ENCODE measurements at regions not wholly inside any gene's neighbourhood (a gene's known extent, or its start where the extent isn't known, plus 50 kb on each side); places are given as distances from the start of the nearest gene placed in this dataset.

- Histone ChIP-seq H3K79me2 (ENCODE audit: control insufficient read depth, insufficient read depth, low read length) (no peaks in the 10 kb centered on the region), H3K9ac (ENCODE audit: insufficient read depth in 1 of 2, low read depth in 2 of 2, low read length in 2 of 2) (no peak overlapping the region), H3K36me3 (ENCODE audit: control insufficient read depth, insufficient read depth, low read length) (no peaks in the 10 kb centered on the region), H3K4me2 (ENCODE audit: insufficient read depth, low read length) (no peak overlapping the region), H3K27me3 (ENCODE audit: control insufficient read depth in 2 of 2, insufficient read depth in 2 of 2, low read length in 2 of 2) (no peaks in the 10 kb centered on the region), H3K4me1 (replicated peaks in 1 of 2; ENCODE audit: control insufficient read depth in 2 of 2, insufficient read depth in 2 of 2, low read length in 2 of 2) (no peaks in the 10 kb centered on the region), H3K27ac (ENCODE audit: extremely low read depth, low read depth, low read length) (no peak overlapping the region), H3K4me3 (no peak overlapping the region), H2AFZ (ENCODE audit: low read depth, low read length) (no peak overlapping the region), H3K9me3 (replicated peaks; ENCODE audit: control insufficient read depth, insufficient read depth, low read depth, low read length) (no peaks in the 10 kb centered on the region), H4K20me1 (replicated peaks; ENCODE audit: control insufficient read depth, insufficient read depth, low read length) (no peaks in the 10 kb centered on the region), H3K9me1 (ENCODE audit: control insufficient read depth, insufficient read depth, low read length) (no peaks in the 10 kb centered on the region)
- intact Hi-C loops (cut with micrococcal nuclease) (no loop called here), in situ Hi-C loops (cut with MboI) (no loop called here)
- FAIRE-seq (no peak), ATAC-seq (no peak), DNase-seq (ENCODE audit: extremely low read depth in 1 of 4, low spot score in 3 of 4) (no peak)
- ChIA-PET POLR2A (no interaction called here), CTCF (ENCODE audit: low intra/inter-chr PET ratio) (no interaction called here)
- 5% methylated on average over 2 of the region's 2 CpGs for WGBS (ENCODE audit: insufficient coverage, low coverage, missing lambda C conversion rate)
- BruUV-seq (replicated peaks), result no TSS peak
- TF ChIP-seq CBX8 (IDR thresholded peaks at IDR 0.05; ENCODE audit: borderline replicate concordance, extremely low read depth, low read depth, low read length, poor library complexity, severe bottlenecking) (no peak), TEAD4 (IDR thresholded peaks at IDR 0.05; ENCODE audit: low read length) (no peak), TEAD4 (CRISPR knock-in tag; IDR thresholded peaks at IDR 0.05; ENCODE audit: borderline replicate concordance) (no peak), ZNF699 (CRISPR knock-in tag; IDR thresholded peaks at IDR 0.05; ENCODE audit: insufficient replicate concordance) (no peak), ZNF79 (CRISPR knock-in tag; IDR thresholded peaks at IDR 0.05; ENCODE audit: low read depth) (no peak), MCM2 (IDR thresholded peaks at IDR 0.05; ENCODE audit: low read depth) (no peak), CBFA2T3 (IDR thresholded peaks at IDR 0.05) (no peak), ZBTB5 (IDR thresholded peaks at IDR 0.05) (no peak), ZNF518B (CRISPR knock-in tag; IDR thresholded peaks at IDR 0.05) (no peak), ZNF277 (CRISPR knock-in tag; IDR thresholded peaks at IDR 0.05; ENCODE audit: borderline replicate concordance) (no peak), HNRNPUL1 (IDR thresholded peaks at IDR 0.05; ENCODE audit: low read length) (no peak), ELF4 (CRISPR knock-in tag; IDR thresholded peaks at IDR 0.05) (no peak), ZNF133 (CRISPR knock-in tag; IDR thresholded peaks at IDR 0.05) (no peak), ZKSCAN3 (CRISPR knock-in tag; IDR thresholded peaks at IDR 0.05) (no peak), LARP7 (IDR thresholded peaks at IDR 0.05) (no peak), NELFE (IDR thresholded peaks at IDR 0.05; ENCODE audit: insufficient read depth, insufficient read length) (no peak), ARHGAP35 (IDR thresholded peaks at IDR 0.05; ENCODE audit: partially characterized antibody) (no peak), TAF1 (IDR thresholded peaks at IDR 0.05; ENCODE audit: control insufficient read depth, extremely low read depth, insufficient read depth, low read length, severe bottlenecking) (no peak), GATAD2A (IDR thresholded peaks at IDR 0.05) (no peak)
Measured at GRCh38 chr18:61093965-61094364, 239.3 kb upstream of the CDH20 start.
